HG03108 (cell line): ENCODE measurements at regions not wholly inside any gene's neighbourhood (a gene's known extent, or its start where the extent isn't known, plus 50 kb on each side); places are given as distances from the start of the nearest gene placed in this dataset.

Experiments used
- ATAC-seq: cut with Tn5 transposase; IDR thresholded peaks from one replicate; pipeline ENCODE4 v1.9.1; 2021; ENCODE audit warnings: moderate library complexity; ENCODE audit not compliant: unreplicated experiment

- ATAC-seq: no peak
Observed at GRCh38 chr5:167696558-167697314, 594.7 kb upstream of the WWC1 start.

- ATAC-seq: no peak
Observed at GRCh38 chr5:167699432-167699831, 592.0 kb upstream of the WWC1 start.

GRCh38 chr5:167701051-167701450, 590.4 kb upstream of the WWC1 start:
- ATAC-seq: no peak

GRCh38 chr5:167702014-167702413, 589.4 kb upstream of the WWC1 start:
- no peak for ATAC-seq

- ATAC-seq: no peak
Observed at GRCh38 chr5:167708449-167708848, 583.0 kb upstream of the WWC1 start.

GRCh38 chr5:167709625-167710024, 581.8 kb upstream of the WWC1 start:
- ATAC-seq: no peak

GRCh38 chr5:167710444-167711073, 580.9 kb upstream of the WWC1 start:
- ATAC-seq: no peak

- ATAC-seq: no peak
Observed at GRCh38 chr5:167712986-167713585, 578.4 kb upstream of the WWC1 start.

- ATAC-seq: no peak
Observed at GRCh38 chr5:167713896-167714295, 577.5 kb upstream of the WWC1 start.

GRCh38 chr5:167716126-167716775, 575.2 kb upstream of the WWC1 start:
- ATAC-seq: no peak

- no peak for ATAC-seq
Observed at GRCh38 chr5:167720259-167720658, 571.2 kb upstream of the WWC1 start.

GRCh38 chr5:167720676-167721260, 570.7 kb upstream of the WWC1 start:
- ATAC-seq: no peak

GRCh38 chr5:167721926-167722440, 569.5 kb upstream of the WWC1 start:
- no peak for ATAC-seq

GRCh38 chr5:167723254-167723871, 568.1 kb upstream of the WWC1 start:
- peak; percentile 96 for ATAC-seq

- ATAC-seq: no peak
Observed at GRCh38 chr5:167725264-167725663, 566.2 kb upstream of the WWC1 start.

- no peak for ATAC-seq
Observed at GRCh38 chr5:167725741-167726140, 565.7 kb upstream of the WWC1 start.

GRCh38 chr5:167726642-167727041, 564.8 kb upstream of the WWC1 start:
- no peak for ATAC-seq

- no peak for ATAC-seq
Observed at GRCh38 chr5:167730121-167730520, 561.3 kb upstream of the WWC1 start.

- ATAC-seq: no peak
Observed at GRCh38 chr5:167730656-167731055, 560.8 kb upstream of the WWC1 start.

- no peak for ATAC-seq
Observed at GRCh38 chr5:167731951-167732350, 559.5 kb upstream of the WWC1 start.

GRCh38 chr5:167732499-167732898, 558.9 kb upstream of the WWC1 start:
- no peak for ATAC-seq
